ENCODE measurements at regions not wholly inside any gene's neighbourhood (a gene's known extent, or its start where the extent isn't known, plus 50 kb on each side); places are given as distances from the start of the nearest gene placed in this dataset.

GRCh38 chr1:43083375-43083891 is 88.7 kb downstream of the EBNA1BP2 start:
- no peak for DNase-seq (ENCODE audit: low spot score)
- no peak for TF ChIP-seq CTCF (IDR thresholded peaks at IDR 0.05)
- Mint-ChIP-seq H3K4me1 (ENCODE audit: low read depth) (no peaks in the 10 kb centered on the region), H3K27ac (ENCODE audit: unreplicated experiment) (no peak overlapping the region), H3K4me3 (ENCODE audit: unreplicated experiment) (no peak overlapping the region), H3K27me3 (ENCODE audit: low read depth) (no peaks in the 10 kb centered on the region), H3K36me3 (ENCODE audit: low read depth) (no peaks in the 10 kb centered on the region), H3K9me3 (ENCODE audit: low read depth) (no peaks in the 10 kb centered on the region)

- Mint-ChIP-seq H3K36me3 (ENCODE audit: low read depth) (no peaks in the 10 kb centered on the region), H3K4me1 (ENCODE audit: low read depth) (no peaks in the 10 kb centered on the region), H3K27ac (ENCODE audit: unreplicated experiment) (no peak overlapping the region), H3K27me3 (ENCODE audit: low read depth) (no peaks in the 10 kb centered on the region), H3K9me3 (ENCODE audit: low read depth) (no peaks in the 10 kb centered on the region), H3K4me3 (ENCODE audit: unreplicated experiment) (no peak overlapping the region)
- no peak for TF ChIP-seq CTCF (IDR thresholded peaks at IDR 0.05)
- no peak for DNase-seq (ENCODE audit: low spot score)
Observed at GRCh38 chr1:43082740-43083139, 89.3 kb downstream of the EBNA1BP2 start.

GRCh38 chr1:43077273-43077672 is 94.8 kb downstream of the EBNA1BP2 start:
- no peak for DNase-seq (ENCODE audit: low spot score)
- H3K4me3 Mint-ChIP-seq (ENCODE audit: unreplicated experiment) = no peak overlapping the region
- TF ChIP-seq CTCF (IDR thresholded peaks at IDR 0.05) = no peak
- no peak overlapping the region for H3K27ac Mint-ChIP-seq (ENCODE audit: unreplicated experiment)
- no peaks in the 10 kb centered on the region for H3K9me3 Mint-ChIP-seq (ENCODE audit: low read depth)
- H3K4me1 Mint-ChIP-seq (ENCODE audit: low read depth) = peaks cover 3% of the 10 kb centered on the region
- H3K27me3 Mint-ChIP-seq (ENCODE audit: low read depth) = no peaks in the 10 kb centered on the region
- no peaks in the 10 kb centered on the region for H3K36me3 Mint-ChIP-seq (ENCODE audit: low read depth)

GRCh38 chr1:43074709-43075108 is 97.4 kb downstream of the EBNA1BP2 start:
- Mint-ChIP-seq H3K9me3 (ENCODE audit: low read depth) (no peaks in the 10 kb centered on the region), H3K27me3 (ENCODE audit: low read depth) (no peaks in the 10 kb centered on the region), H3K4me1 (ENCODE audit: low read depth) (peaks cover 4% of the 10 kb centered on the region), H3K4me3 (ENCODE audit: unreplicated experiment) (no peak overlapping the region), H3K36me3 (ENCODE audit: low read depth) (no peaks in the 10 kb centered on the region), H3K27ac (ENCODE audit: unreplicated experiment) (no peak overlapping the region)
- DNase-seq (ENCODE audit: low spot score) = no peak
- TF ChIP-seq CTCF (IDR thresholded peaks at IDR 0.05) = no peak

- Mint-ChIP-seq H3K9me3 (ENCODE audit: low read depth) (no peaks in the 10 kb centered on the region), H3K4me3 (ENCODE audit: unreplicated experiment) (no peak overlapping the region), H3K36me3 (ENCODE audit: low read depth) (no peaks in the 10 kb centered on the region), H3K27me3 (ENCODE audit: low read depth) (no peaks in the 10 kb centered on the region), H3K4me1 (ENCODE audit: low read depth) (peaks cover 8% of the 10 kb centered on the region), H3K27ac (ENCODE audit: unreplicated experiment) (no peak overlapping the region)
- no peak for DNase-seq (ENCODE audit: low spot score)
- TF ChIP-seq CTCF (IDR thresholded peaks at IDR 0.05) = no peak
Observed at GRCh38 chr1:43074244-43074643, 97.8 kb downstream of the EBNA1BP2 start.

Measured in chondrocyte (in vitro differentiated cells).